Astrocyte of the hippocampus (primary cell): ENCODE measurements at regions not wholly inside any gene's neighbourhood (a gene's known extent, or its start where the extent isn't known, plus 50 kb on each side); places are given as distances from the start of the nearest gene placed in this dataset.

Experiments used
- DNase-seq: peaks from one replicate; pipeline ENCODE4 v3.0.0; 2011; ENCODE audit warnings: low read depth, low spot score

DNA sequence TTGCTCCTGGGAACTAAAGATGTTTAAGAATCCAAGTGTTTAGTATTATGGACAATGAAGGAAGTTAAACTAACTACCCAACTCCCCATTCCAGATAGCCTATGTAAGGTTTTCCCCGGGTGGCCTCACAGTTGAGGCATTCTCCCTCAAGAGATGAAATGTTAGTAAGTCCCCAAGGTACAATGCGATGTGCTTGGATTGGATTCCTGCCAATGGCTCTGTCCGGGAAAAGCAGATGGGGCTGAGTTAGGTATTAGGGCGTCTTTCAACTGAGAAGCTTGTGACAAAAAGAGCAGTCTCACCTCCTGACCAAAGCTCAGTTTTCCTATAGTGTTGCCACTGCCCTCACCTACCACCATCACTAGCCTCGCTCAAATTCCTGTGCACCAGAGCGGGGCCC, 64.8 kb upstream of the E2F7 start:
- DNase-seq = peak; percentile 28

DNA sequence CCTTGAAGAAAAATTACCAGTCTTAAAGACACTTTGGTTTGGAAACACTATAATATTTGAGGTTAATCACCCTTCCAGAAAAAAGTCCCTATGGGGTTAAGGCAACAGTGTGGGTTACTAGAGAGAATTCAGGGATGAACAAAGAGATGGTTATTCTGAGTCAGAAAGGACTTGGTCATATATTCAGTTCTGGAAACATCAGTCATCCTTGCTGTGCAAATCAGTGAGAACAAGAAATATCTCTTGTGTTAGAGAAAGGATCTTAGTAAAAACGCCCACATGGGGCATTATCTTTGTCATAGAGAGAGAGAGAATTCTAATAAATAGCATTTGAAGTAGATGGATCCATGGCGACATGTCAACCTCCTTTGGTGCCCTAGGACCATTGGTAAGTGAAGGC, 59.4 kb upstream of the E2F7 start:
- DNase-seq = peak; percentile 50

DNA sequence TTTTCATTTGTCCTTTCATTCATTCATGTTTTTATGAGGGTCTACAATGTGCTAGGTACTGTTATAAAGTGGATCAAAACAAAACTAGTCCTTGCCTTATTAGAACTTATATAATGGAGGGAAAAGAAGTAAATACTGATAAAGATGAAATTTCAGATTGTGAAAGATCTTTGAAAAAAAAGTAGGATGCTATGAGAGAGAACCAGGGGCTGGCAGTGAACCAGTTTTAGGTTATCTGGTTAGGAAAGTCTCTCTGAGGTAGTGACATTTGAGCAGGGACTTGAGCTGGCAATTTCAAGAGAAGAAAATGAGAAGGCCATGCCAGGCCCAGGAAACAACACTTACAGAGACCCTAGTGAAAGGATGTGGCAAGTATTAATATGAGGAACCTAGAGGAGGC, 57.3 kb upstream of the E2F7 start:
- DNase-seq = peak; percentile 21

DNA sequence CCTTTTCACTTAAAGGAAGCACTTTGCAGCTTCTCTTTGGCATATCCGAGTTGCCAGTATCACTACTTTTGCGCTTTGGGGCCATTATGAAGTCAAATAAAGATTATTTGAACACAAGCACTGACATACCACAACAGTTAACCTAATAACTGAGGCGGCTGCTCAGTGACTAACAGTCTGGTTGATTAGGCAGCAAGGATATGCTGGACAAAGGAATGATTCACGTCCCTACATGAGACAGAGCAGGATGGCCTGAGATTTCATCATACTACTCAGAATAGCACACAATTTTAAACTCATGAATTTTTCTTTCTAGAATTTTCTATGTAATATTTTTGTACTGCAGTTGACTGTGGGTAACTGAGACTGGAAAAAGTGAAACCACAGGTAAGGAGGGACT, 56.9 kb upstream of the E2F7 start:
- peak; percentile 87 for DNase-seq

DNA sequence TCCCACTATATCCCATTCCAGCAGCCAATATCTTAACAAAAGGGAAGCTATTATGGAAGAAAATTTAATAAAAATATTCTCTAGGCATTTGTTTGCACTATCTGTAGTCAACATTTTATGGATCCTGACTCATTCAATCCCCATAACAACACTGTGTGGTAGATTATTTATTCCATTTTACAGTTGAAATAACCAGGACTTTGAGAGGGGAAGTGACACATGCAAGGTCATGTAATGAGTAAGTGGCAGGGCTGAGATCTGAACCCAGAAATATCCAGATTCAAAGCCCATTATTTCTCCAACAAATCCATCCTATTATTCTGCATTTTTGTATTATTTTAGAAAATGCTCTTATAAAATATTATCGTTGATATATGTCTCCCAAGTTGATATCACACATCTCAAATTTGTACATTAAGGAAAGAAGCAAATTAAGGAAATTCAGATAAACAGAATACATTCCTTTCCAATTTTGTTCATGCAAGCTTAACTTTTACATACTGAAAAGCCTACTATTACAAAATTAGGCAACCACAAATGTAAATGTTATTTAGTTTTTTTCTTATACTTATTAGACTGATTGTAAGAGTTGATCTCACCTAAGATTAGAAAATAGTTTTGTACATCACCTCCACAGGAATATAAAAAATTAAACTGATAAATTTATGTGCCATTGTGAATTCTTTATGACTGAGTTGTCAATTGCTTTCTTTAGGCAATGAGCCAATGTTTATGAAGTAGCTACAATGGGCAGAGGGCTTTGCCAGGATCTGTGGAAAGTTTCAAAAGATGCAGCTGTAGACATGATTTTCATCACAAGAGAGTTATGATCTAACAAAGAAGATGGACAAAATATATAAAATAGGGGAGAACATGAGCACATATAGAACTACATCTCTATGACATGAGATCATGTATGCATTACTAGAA, 55.1 kb upstream of the E2F7 start:
- peak; percentile 31 for DNase-seq

DNA sequence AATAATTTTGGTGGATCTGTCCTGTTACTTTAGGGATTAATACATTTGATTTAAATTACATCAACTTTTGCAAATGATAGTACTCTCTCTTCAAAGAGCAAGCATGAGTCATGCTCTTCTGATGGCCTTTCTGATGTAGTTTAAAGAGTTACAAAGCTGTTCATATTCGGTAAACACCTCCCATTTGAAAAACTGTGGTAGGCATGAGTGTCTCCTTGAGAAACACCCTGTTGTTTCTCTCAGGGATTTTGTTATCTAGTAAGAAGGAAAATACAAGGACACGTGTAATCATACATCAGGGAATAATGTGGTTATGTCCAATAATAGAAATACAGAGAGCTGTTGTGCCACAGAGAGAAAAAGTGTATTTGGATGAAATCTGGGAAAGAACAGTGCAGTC, 53.3 kb upstream of the E2F7 start:
- DNase-seq = no peak

DNA sequence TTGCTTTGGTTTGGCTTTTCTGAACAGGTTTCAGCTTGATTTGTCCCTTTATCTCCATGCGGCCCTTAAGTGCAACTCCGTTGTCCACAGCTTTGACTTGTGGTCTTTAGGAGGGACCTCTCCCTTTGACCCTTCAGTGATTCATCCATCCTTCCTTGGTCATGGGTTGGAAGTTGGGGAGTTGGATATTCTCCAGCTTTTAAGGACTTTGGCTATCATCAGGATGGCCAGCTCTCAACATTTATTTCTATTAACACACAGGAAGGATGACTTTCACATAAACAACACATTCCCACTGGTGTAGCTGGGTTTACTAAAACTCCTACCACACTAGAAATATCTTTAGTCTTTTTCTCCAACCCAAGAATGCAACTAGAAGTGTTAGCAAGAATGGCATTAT, 50.9 kb upstream of the E2F7 start:
- no peak for DNase-seq

DNA sequence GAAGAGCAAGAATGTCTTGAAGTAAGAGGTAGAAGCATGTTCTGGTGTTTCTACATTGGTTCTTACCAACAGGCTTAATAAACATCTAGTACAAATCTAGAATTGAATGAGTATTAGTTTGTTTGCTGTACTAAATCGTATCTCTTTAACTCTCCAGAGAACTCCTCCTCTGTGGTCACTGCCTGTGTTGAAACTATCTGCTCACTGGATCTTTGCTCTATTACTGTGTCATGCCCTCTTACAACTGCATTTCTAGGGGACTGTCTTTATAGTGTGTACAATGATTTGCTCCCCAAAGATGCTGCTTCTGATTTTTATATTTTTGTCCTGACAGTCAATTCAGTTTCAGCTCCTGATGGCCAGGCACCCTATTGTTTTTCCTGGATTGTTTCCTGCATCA, 50.1 kb upstream of the E2F7 start:
- no peak for DNase-seq
